GM21390 (cell line): ENCODE measurements at regions not wholly inside any gene's neighbourhood (a gene's known extent, or its start where the extent isn't known, plus 50 kb on each side); places are given as distances from the start of the nearest gene placed in this dataset.

Experiments used
- ATAC-seq: cut with Tn5 transposase; IDR thresholded peaks from one replicate; pipeline ENCODE4 v1.9.1; 2021; ENCODE audit not compliant: unreplicated experiment

- no peak for ATAC-seq
Observed at GRCh38 chr5:62732677-62733121, 154.1 kb downstream of the LRRC70 start.

- no peak for ATAC-seq
Observed at GRCh38 chr5:62731022-62731421, 152.4 kb downstream of the LRRC70 start.

- ATAC-seq, result no peak
Observed at GRCh38 chr5:62729675-62730074, 151.1 kb downstream of the LRRC70 start.

- ATAC-seq, result no peak
Observed at GRCh38 chr5:62727861-62728260, 149.2 kb downstream of the LRRC70 start.

- ATAC-seq, result no peak
Observed at GRCh38 chr5:62727184-62727583, 148.6 kb downstream of the LRRC70 start.

GRCh38 chr5:62722360-62722759 lies 143.7 kb downstream of the LRRC70 start:
- ATAC-seq, result no peak

GRCh38 chr5:62720031-62720441 lies 141.4 kb downstream of the LRRC70 start:
- ATAC-seq, result peak; percentile 100

GRCh38 chr5:62719061-62719720 lies 140.6 kb downstream of the LRRC70 start:
- ATAC-seq, result no peak

- ATAC-seq, result no peak
Observed at GRCh38 chr5:62718324-62718723, 139.7 kb downstream of the LRRC70 start.

GRCh38 chr5:62717301-62717933 lies 138.8 kb downstream of the LRRC70 start:
- ATAC-seq, result no peak

GRCh38 chr5:62714296-62714695 lies 135.7 kb downstream of the LRRC70 start:
- no peak for ATAC-seq

- no peak for ATAC-seq
Observed at GRCh38 chr5:62708481-62709325, 130.1 kb downstream of the LRRC70 start.

- ATAC-seq, result no peak
Observed at GRCh38 chr5:62707563-62707962, 128.9 kb downstream of the LRRC70 start.

- ATAC-seq, result no peak
Observed at GRCh38 chr5:62707131-62707530, 128.5 kb downstream of the LRRC70 start.

GRCh38 chr5:62705022-62705421 lies 126.4 kb downstream of the LRRC70 start:
- ATAC-seq, result no peak

GRCh38 chr5:62702126-62702525 lies 123.5 kb downstream of the LRRC70 start:
- no peak for ATAC-seq

GRCh38 chr5:62701036-62701435 lies 122.4 kb downstream of the LRRC70 start:
- no peak for ATAC-seq

- no peak for ATAC-seq
Observed at GRCh38 chr5:62698756-62699155, 120.1 kb downstream of the LRRC70 start.

- ATAC-seq, result no peak
Observed at GRCh38 chr5:62695274-62695673, 116.7 kb downstream of the LRRC70 start.

- no peak for ATAC-seq
Observed at GRCh38 chr5:62692946-62693713, 114.5 kb downstream of the LRRC70 start.

- ATAC-seq, result no peak
Observed at GRCh38 chr5:62691946-62692345, 113.3 kb downstream of the LRRC70 start.
